ENCODE measurements at regions not wholly inside any gene's neighbourhood (a gene's known extent, or its start where the extent isn't known, plus 50 kb on each side); places are given as distances from the start of the nearest gene placed in this dataset.

DNA sequence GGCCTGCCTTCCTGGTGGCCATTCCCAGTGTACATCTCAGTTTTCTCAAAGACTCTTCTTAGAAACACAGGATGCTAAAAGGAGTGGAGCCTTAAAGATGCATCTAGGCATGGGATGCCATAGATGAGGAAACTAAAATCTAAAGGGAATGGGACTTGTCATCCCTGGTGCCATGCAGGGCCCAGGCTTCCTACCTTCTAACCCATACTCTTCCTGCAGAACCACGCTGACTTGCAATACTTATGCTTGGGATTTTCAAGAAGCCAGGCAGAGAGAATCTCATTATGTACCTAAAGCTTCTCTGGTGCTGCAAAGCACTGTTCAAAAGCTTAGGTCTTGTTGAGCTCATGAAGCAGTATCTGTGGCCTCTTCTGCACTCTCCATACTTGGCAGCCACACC lies 329.1 kb downstream of the CYRIA start:
- TF ChIP-seq POLR2A (IDR thresholded peaks at IDR 0.05) = no peak
- TF ChIP-seq, protein P1, sequence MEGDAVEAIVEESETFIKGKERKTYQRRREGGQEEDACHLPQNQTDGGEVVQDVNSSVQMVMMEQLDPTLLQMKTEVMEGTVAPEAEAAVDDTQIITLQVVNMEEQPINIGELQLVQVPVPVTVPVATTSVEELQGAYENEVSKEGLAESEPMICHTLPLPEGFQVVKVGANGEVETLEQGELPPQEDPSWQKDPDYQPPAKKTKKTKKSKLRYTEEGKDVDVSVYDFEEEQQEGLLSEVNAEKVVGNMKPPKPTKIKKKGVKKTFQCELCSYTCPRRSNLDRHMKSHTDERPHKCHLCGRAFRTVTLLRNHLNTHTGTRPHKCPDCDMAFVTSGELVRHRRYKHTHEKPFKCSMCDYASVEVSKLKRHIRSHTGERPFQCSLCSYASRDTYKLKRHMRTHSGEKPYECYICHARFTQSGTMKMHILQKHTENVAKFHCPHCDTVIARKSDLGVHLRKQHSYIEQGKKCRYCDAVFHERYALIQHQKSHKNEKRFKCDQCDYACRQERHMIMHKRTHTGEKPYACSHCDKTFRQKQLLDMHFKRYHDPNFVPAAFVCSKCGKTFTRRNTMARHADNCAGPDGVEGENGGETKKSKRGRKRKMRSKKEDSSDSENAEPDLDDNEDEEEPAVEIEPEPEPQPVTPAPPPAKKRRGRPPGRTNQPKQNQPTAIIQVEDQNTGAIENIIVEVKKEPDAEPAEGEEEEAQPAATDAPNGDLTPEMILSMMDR (IDR thresholded peaks at IDR 0.05) = no peak
